ENCODE measurements at regions not wholly inside any gene's neighbourhood (a gene's known extent, or its start where the extent isn't known, plus 50 kb on each side); places are given as distances from the start of the nearest gene placed in this dataset.

- H3K9me3 ChIP-seq (ENCODE audit: insufficient read depth, low read depth, low read length) = no peaks in the 10 kb centered on the region
- H4K20me1 ChIP-seq (ENCODE audit: insufficient read depth, low read length) = no peaks in the 10 kb centered on the region
- peak; percentile 87 for FAIRE-seq
- Mint-ChIP-seq H3K9me3 (ENCODE audit: unreplicated experiment) (no peaks in the 10 kb centered on the region), H3K4me3 (ENCODE audit: unreplicated experiment) (no peak overlapping the region), H3K27me3 (ENCODE audit: low read depth, unreplicated experiment) (no peaks in the 10 kb centered on the region), H3K36me3 (ENCODE audit: low read depth, unreplicated experiment) (no peaks in the 10 kb centered on the region), H3K4me1 (ENCODE audit: low read depth, unreplicated experiment) (peaks cover 11% of the 10 kb centered on the region), H3K27ac (ENCODE audit: unreplicated experiment) (peak overlapping the region; percentile 98)
- H3K36me3 ChIP-seq (ENCODE audit: insufficient read depth, low read length) = no peaks in the 10 kb centered on the region
- peaks cover 15% of the 10 kb centered on the region for H3K4me1 ChIP-seq (ENCODE audit: insufficient read depth, low read length)
- no peak overlapping the region for H3K4me3 ChIP-seq (ENCODE audit: insufficient read depth, low read depth, low read length)
- DNase-seq (ENCODE audit: low read depth) = peak; percentile 97
- no peaks in the 10 kb centered on the region for H3K27me3 ChIP-seq (ENCODE audit: insufficient read depth, low read length)
- no peaks in the 10 kb centered on the region for H3K79me2 ChIP-seq (ENCODE audit: insufficient read depth, low read length)
- H3K4me2 ChIP-seq (ENCODE audit: low read length) = peak overlapping the region; percentile 54
- H3K27ac ChIP-seq (ENCODE audit: low read depth, low read length) = peak overlapping the region; percentile 75
- TF ChIP-seq EZH2 (IDR thresholded peaks at IDR 0.05; ENCODE audit: insufficient read depth, low read length) (no peak), CTCF (IDR thresholded peaks at IDR 0.05; ENCODE audit: insufficient read depth, low read depth, low read length) (no peak)
- H2AFZ ChIP-seq (ENCODE audit: low read depth, low read length) = no peak overlapping the region
- peak overlapping the region; percentile 5 for H3K9ac ChIP-seq (ENCODE audit: low read length)
Measured at GRCh38 chr9:18393340-18394130, 80.4 kb upstream of the ADAMTSL1 start.

GRCh38 chr9:18394847-18395351, 79.1 kb upstream of the ADAMTSL1 start:
- H3K27ac ChIP-seq (ENCODE audit: low read depth, low read length) = no peak overlapping the region
- no peak overlapping the region for H2AFZ ChIP-seq (ENCODE audit: low read depth, low read length)
- H3K4me2 ChIP-seq (ENCODE audit: low read length) = no peak overlapping the region
- H3K36me3 ChIP-seq (ENCODE audit: insufficient read depth, low read length) = no peaks in the 10 kb centered on the region
- no peaks in the 10 kb centered on the region for H3K9me3 ChIP-seq (ENCODE audit: insufficient read depth, low read depth, low read length)
- H3K4me3 ChIP-seq (ENCODE audit: insufficient read depth, low read depth, low read length) = no peak overlapping the region
- no peak for DNase-seq (ENCODE audit: low read depth)
- H3K9ac ChIP-seq (ENCODE audit: low read length) = no peak overlapping the region
- peaks cover 11% of the 10 kb centered on the region for H3K4me1 Mint-ChIP-seq (ENCODE audit: low read depth, unreplicated experiment)
- H3K4me1 ChIP-seq (ENCODE audit: insufficient read depth, low read length) = peaks cover 15% of the 10 kb centered on the region
- H3K27me3 ChIP-seq (ENCODE audit: insufficient read depth, low read length) = no peaks in the 10 kb centered on the region
- no peak overlapping the region for H3K4me3 Mint-ChIP-seq (ENCODE audit: unreplicated experiment)
- H3K79me2 ChIP-seq (ENCODE audit: insufficient read depth, low read length) = no peaks in the 10 kb centered on the region
- no peak for FAIRE-seq
- no peaks in the 10 kb centered on the region for H3K36me3 Mint-ChIP-seq (ENCODE audit: low read depth, unreplicated experiment)
- no peaks in the 10 kb centered on the region for H3K9me3 Mint-ChIP-seq (ENCODE audit: unreplicated experiment)
- no peak for TF ChIP-seq EZH2 (IDR thresholded peaks at IDR 0.05; ENCODE audit: insufficient read depth, low read length)
- H3K27me3 Mint-ChIP-seq (ENCODE audit: low read depth, unreplicated experiment) = no peaks in the 10 kb centered on the region
- H4K20me1 ChIP-seq (ENCODE audit: insufficient read depth, low read length) = no peaks in the 10 kb centered on the region
- H3K27ac Mint-ChIP-seq (ENCODE audit: unreplicated experiment) = no peak overlapping the region

GRCh38 chr9:18396102-18396728, 77.7 kb upstream of the ADAMTSL1 start:
- no peaks in the 10 kb centered on the region for H3K9me3 Mint-ChIP-seq (ENCODE audit: unreplicated experiment)
- no peaks in the 10 kb centered on the region for H3K36me3 Mint-ChIP-seq (ENCODE audit: low read depth, unreplicated experiment)
- TF ChIP-seq CTCF (IDR thresholded peaks at IDR 0.05; ENCODE audit: insufficient read depth, low read depth, low read length) = peak; percentile 19
- TF ChIP-seq EZH2 (IDR thresholded peaks at IDR 0.05; ENCODE audit: insufficient read depth, low read length) = no peak
- DNase-seq (ENCODE audit: low read depth) (no peak), FAIRE-seq (no peak)
- peaks cover 11% of the 10 kb centered on the region for H3K4me1 Mint-ChIP-seq (ENCODE audit: low read depth, unreplicated experiment)
- Histone ChIP-seq H3K4me2 (ENCODE audit: low read length) (no peak overlapping the region), H3K4me3 (ENCODE audit: insufficient read depth, low read depth, low read length) (no peak overlapping the region), H3K36me3 (ENCODE audit: insufficient read depth, low read length) (no peaks in the 10 kb centered on the region), H2AFZ (ENCODE audit: low read depth, low read length) (no peak overlapping the region), H3K79me2 (ENCODE audit: insufficient read depth, low read length) (no peaks in the 10 kb centered on the region), H3K4me1 (ENCODE audit: insufficient read depth, low read length) (peaks cover 15% of the 10 kb centered on the region), H3K9me3 (ENCODE audit: insufficient read depth, low read depth, low read length) (no peaks in the 10 kb centered on the region), H3K9ac (ENCODE audit: low read length) (no peak overlapping the region), H3K27me3 (ENCODE audit: insufficient read depth, low read length) (no peaks in the 10 kb centered on the region), H3K27ac (ENCODE audit: low read depth, low read length) (no peak overlapping the region), H4K20me1 (ENCODE audit: insufficient read depth, low read length) (no peaks in the 10 kb centered on the region)
- no peak overlapping the region for H3K27ac Mint-ChIP-seq (ENCODE audit: unreplicated experiment)
- no peak overlapping the region for H3K4me3 Mint-ChIP-seq (ENCODE audit: unreplicated experiment)
- no peaks in the 10 kb centered on the region for H3K27me3 Mint-ChIP-seq (ENCODE audit: low read depth, unreplicated experiment)

Data from astrocyte (in vitro differentiated cells and primary cell).